ENCODE measurements at regions not wholly inside any gene's neighbourhood (a gene's known extent, or its start where the extent isn't known, plus 50 kb on each side); places are given as distances from the start of the nearest gene placed in this dataset.
"Not testable (repeated sequence)": the region's sequence is repeated elsewhere in the genome, so short reads cannot be mapped to it uniquely, and the experiment has no call there.

DNA sequence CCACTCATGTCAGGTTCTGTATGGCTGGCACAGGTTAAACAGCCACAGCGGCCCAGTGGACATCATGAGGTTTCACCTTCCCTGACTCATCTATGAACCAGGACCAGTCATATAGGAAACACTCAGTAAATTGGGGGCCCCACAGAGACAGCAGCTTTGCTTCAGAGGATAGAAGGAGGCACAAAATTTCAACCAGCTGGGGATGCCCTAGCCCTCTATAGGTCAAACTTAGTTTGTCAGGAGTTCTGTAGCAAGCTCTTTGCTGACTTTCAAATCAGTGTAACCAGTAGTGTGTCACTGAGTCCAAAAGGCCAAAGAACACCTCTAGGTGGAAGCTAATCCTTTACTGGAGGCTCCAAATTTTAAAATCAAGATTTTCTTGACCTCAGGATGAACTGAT, 4157.8 kb upstream of the TPTE start:
- DNase-seq (ENCODE audit: low read depth in 1 of 2, low spot score in 1 of 2): not testable (repeated sequence)

DNA sequence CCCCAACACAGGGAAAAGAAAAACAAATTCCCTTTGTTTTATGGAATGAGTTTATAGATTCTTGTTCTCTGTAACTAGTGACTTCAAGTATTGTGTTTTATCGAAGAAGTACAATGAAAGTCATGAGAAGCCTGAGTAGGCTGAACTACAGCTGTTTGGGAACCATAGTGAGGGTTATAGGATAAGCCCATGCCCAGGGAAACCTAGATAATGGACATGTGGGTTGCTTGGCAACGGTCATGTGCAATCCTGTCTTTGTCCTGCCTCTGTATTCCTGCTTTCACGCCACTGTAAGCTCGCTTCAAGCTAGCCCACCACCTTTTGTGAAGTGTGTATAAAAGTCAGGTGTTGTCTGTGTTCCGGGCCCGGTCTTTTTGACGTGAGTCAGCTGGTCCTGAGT, 4152.6 kb upstream of the TPTE start:
- DNase-seq (ENCODE audit: low read depth in 1 of 2, low spot score in 1 of 2): not testable (repeated sequence)

DNA sequence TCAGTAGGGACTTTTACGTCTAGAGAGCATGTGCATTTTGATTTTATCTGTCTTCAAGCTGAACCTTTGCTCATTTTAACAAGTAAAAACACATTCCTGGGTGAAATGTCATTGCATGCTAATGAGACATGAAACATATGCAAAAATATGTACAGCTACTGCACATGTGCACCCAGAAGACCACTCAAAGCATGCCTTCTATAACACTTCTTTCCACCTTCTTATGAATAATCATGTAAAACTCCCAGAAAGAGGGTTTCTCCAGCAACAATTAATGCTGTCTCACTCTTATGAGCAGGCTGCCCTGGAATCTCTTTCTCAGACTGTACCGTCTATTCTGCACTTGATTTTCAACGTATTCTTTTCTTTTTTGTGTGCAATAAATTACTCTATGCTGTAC, 4148.1 kb upstream of the TPTE start:
- DNase-seq (ENCODE audit: low read depth in 1 of 2, low spot score in 1 of 2): not testable (repeated sequence)

DNA sequence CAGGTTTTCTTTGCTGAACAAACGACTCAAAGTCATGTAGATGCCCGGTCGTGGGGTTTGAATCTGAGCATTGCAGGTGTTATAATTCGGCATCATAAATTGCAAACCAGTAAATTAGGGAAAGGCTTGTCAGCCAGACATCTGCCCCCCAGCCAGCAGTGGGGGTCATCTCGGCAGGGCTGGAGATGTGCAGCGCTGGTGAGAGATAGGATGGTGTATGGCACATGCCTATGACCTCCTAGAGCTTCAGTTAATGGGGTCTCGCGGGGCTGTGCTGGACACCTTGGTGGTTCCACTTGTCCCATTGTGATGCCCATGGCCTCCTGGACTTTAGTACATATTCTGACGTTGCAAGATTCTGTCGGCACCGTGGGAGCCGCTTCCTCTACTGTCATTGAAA, 4147.2 kb upstream of the TPTE start:
- peak in 1 of 2 donors; percentile 10 for DNase-seq (ENCODE audit: low read depth in 1 of 2, low spot score in 1 of 2)

DNA sequence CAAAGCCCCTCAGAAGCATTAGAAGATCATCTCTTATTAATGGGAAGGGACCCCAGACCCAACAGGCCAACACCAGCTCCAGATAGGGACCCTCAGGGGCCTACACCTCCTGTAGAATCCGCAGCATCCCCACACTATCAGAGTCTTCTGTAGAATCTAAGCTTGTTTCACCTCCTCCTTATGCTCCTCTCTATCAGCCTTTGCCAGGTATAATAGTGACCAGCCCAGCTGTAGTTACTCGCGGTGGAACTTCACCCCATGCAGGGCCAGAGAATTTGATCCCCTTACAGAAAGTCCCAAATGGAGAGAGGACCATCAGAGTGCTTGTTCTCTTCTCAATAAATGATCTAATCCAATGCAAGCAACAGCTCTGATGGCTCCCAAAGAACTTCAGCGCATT, 4146.5 kb upstream of the TPTE start:
- DNase-seq (ENCODE audit: low read depth in 1 of 2, low spot score in 1 of 2): not testable (repeated sequence)

DNA sequence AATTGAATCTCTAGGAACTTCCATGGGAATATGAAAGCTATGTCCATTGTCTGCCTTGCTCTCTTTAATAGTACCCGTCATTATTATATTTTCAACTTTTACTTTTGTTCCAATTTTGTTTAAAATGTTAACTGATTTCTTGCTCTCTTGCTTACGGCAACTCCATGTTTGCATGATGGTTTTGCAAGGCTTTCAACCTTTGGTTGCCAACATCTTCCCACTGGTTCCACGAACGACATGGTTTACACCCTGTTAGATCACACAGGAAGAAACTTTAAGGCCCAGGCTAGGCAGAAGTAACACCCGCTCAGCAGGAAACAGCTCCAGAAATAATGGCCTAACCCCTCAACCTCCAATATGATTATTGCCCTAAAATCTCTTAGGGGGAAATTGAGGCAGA, 4145.6 kb upstream of the TPTE start:
- DNase-seq (ENCODE audit: low read depth in 1 of 2, low spot score in 1 of 2): not testable (repeated sequence)

DNA sequence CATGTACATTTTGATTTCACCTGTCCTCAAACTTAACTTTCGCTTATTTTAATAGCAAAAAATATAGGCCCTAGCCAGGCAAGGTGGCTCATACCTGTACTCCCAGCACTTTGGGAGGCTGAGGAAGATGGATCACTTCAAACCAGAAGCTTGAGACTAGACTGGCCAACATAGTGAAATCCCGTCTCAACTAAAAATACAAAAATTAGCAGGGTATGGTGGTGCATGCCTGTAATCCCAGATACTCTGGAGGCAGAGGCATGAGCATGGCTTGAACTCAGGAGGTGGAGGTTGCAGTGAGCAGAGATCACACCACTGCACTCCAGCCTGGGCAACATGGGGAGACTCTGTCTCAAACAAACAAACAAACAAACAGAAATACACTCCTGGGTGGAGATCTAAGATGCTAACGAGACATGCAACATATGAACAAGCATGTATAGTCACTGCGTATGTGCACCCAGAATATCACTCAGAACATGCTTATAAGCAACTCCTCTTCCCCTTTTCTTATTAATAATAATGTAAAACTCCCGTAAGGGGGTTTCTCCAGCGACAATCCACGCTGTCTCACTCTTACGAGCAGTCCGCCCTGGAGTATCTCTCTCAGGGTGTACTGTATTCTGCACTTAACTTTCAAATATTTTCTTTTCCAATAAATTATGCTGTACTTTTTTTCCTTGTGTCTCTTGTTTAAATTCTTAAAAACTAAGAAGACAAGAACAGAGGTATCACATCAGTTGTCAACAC, 4144.9 kb upstream of the TPTE start:
- not testable (repeated sequence) for DNase-seq (ENCODE audit: low read depth in 1 of 2, low spot score in 1 of 2)
